ENCODE measurements at regions not wholly inside any gene's neighbourhood (a gene's known extent, or its start where the extent isn't known, plus 50 kb on each side); places are given as distances from the start of the nearest gene placed in this dataset.

DNA sequence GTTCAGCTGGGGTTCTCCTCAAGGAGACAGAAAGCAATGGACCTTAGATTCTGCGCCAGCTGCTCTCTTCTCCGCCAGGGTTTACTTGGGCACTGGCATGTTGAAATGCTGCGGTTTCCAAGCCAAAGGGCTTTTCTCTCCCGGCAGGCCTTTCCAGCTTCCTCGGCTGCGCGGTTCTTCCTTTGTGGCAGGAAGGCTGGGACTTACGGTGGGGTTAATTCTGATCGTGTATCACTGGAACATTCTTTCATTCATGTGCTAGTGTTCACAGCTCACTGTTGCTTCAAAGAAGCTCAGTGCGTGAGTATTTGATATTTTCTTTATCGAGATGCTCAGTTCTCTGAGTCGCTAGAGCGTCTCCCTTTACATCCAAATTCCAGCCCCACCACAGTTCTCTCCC lies 723.2 kb downstream of the UQCRFS1 start:
- TF ChIP-seq HDGF (IDR thresholded peaks at IDR 0.05; ENCODE audit: borderline replicate concordance) (no peak), NFRKB (IDR thresholded peaks at IDR 0.05) (no peak), FOXM1 (IDR thresholded peaks at IDR 0.05; ENCODE audit: borderline replicate concordance) (no peak), FOXK2 (IDR thresholded peaks at IDR 0.05) (no peak), FOXA1 (IDR thresholded peaks at IDR 0.05) (no peak), SUZ12 (IDR thresholded peaks at IDR 0.05) (no peak), LEF1 (IDR thresholded peaks at IDR 0.05; ENCODE audit: borderline replicate concordance) (no peak), SP1 (IDR thresholded peaks at IDR 0.05) (no peak), ARNT (IDR thresholded peaks at IDR 0.05) (no peak), L3MBTL2 (conservative IDR thresholded peaks at IDR 0.05) (no peak), BHLHE40 (IDR thresholded peaks at IDR 0.05; ENCODE audit: borderline replicate concordance) (no peak), ELF4 (IDR thresholded peaks at IDR 0.05) (no peak), TARDBP (IDR thresholded peaks at IDR 0.05) (no peak), ZNF384 (IDR thresholded peaks at IDR 0.05) (no peak), CTBP1 (IDR thresholded peaks at IDR 0.05; ENCODE audit: borderline replicate concordance) (no peak)
- TF ChIP-seq, protein P1, sequence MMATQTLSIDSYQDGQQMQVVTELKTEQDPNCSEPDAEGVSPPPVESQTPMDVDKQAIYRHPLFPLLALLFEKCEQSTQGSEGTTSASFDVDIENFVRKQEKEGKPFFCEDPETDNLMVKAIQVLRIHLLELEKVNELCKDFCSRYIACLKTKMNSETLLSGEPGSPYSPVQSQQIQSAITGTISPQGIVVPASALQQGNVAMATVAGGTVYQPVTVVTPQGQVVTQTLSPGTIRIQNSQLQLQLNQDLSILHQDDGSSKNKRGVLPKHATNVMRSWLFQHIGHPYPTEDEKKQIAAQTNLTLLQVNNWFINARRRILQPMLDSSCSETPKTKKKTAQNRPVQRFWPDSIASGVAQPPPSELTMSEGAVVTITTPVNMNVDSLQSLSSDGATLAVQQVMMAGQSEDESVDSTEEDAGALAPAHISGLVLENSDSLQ (IDR thresholded peaks at IDR 0.05) = no peak
- CTCF ChIA-PET = no interaction called here
- no peak for DNase-seq (ENCODE audit: extremely low spot score)
- POLR2A ChIA-PET = no interaction called here

DNA sequence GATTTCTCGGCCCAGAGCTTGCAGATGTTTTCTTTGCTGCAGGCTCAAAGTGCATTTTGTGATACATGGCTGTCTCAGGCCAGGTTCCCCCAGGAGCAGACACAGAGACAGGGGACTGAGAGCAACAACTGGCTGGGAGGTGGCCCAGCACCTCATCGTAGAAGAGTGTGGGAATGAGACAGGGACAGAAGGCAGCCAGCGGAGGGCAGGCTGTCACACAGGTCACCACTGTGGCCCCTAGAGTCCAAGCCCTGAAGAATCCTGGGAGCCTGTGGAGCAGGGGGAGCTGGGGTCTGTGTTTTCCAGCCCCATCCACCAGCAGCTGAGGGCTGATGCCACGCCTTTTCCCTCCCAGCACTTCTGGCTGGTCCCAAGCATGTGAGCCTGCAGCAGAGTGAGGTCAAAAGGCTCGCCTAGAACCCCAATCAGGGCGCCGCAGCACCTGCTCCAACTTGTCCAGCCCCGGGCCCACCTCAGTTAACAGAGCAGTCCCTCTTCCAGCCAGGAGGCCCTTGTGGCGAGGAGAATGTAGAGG lies 723.8 kb downstream of the UQCRFS1 start:
- ChIA-PET POLR2A (no interaction called here), CTCF (no interaction called here)
- DNase-seq (ENCODE audit: extremely low spot score) = no peak
- TF ChIP-seq ELF4 (IDR thresholded peaks at IDR 0.05) (no peak), TARDBP (IDR thresholded peaks at IDR 0.05) (no peak), ZNF384 (IDR thresholded peaks at IDR 0.05) (no peak), FOXK2 (IDR thresholded peaks at IDR 0.05) (no peak), FOXM1 (IDR thresholded peaks at IDR 0.05; ENCODE audit: borderline replicate concordance) (no peak), CTBP1 (IDR thresholded peaks at IDR 0.05; ENCODE audit: borderline replicate concordance) (no peak), SUZ12 (IDR thresholded peaks at IDR 0.05) (no peak), FOXA1 (IDR thresholded peaks at IDR 0.05) (no peak), HDGF (IDR thresholded peaks at IDR 0.05; ENCODE audit: borderline replicate concordance) (no peak), SP1 (IDR thresholded peaks at IDR 0.05) (no peak), ARNT (IDR thresholded peaks at IDR 0.05) (no peak)
- TF ChIP-seq, protein P1 (IDR thresholded peaks at IDR 0.05) = no peak

DNA sequence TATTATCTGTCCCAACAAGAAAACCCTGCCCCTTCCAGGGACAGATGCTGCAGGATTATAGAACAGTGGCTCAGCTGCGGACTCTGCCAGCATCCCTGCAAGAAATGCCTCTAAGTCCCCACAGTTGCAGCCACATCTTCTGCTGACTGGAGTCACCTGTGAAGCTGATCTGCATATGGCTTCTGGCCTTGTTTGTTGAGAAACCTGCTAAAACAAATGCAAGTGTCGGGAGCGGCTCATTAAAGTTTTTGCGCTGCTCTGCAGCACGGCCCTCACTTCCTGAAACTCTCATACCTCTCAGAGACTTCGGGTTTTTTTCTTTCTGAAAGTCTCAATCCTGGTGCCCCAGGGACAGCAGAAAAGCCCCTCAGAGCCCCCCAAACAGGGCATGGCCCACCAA lies 725.0 kb downstream of the UQCRFS1 start:
- ChIA-PET POLR2A (no interaction called here), CTCF (no interaction called here)
- no peak for DNase-seq (ENCODE audit: extremely low spot score)
- no peak for TF ChIP-seq FOXM1 (IDR thresholded peaks at IDR 0.05; ENCODE audit: borderline replicate concordance)
- TF ChIP-seq SP1 (IDR thresholded peaks at IDR 0.05) = no peak
- TF ChIP-seq L3MBTL2 (conservative IDR thresholded peaks at IDR 0.05) = no peak
- no peak for TF ChIP-seq LEF1 (IDR thresholded peaks at IDR 0.05; ENCODE audit: borderline replicate concordance)
- no peak for TF ChIP-seq ZNF384 (IDR thresholded peaks at IDR 0.05)
- TF ChIP-seq FOXA1 (IDR thresholded peaks at IDR 0.05) = no peak
- no peak for TF ChIP-seq FOXK2 (IDR thresholded peaks at IDR 0.05)
- TF ChIP-seq TARDBP (IDR thresholded peaks at IDR 0.05) = no peak

DNA sequence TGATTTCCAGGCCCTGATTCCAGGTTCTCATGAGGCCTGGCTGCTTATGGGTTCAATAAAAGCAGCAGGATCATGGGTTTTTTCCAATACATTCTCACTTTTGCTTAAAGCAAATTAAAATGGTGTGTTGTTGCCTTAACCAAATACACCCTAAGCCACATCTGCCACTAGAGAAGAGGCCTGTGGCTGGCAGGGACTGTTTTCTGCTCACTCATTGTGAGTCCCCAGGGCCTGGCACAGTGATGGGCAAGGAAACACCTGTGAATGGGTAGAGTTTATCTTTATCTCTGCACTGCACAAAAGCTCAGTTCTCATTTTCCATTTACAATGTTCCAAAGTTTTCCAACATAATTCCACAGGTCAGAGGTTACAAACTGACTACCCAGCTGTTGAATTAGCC lies 726.0 kb downstream of the UQCRFS1 start:
- ChIA-PET POLR2A (no interaction called here), CTCF (interaction anchor here (0.6 kb wide), 1 partner anchor 146 kb away, joined by 4 read pairs; no protein-coding TSS in a partner anchor)
- no peak for DNase-seq (ENCODE audit: extremely low spot score)
- TF ChIP-seq FOXA1 (IDR thresholded peaks at IDR 0.05) (no peak), LEF1 (IDR thresholded peaks at IDR 0.05; ENCODE audit: borderline replicate concordance) (no peak), NFRKB (IDR thresholded peaks at IDR 0.05) (no peak), ZNF384 (IDR thresholded peaks at IDR 0.05) (no peak)
- TF ChIP-seq, protein P1 (IDR thresholded peaks at IDR 0.05) = no peak

- ChIA-PET CTCF (interaction anchor here (0.6 kb wide), 1 partner anchor 147 kb away, joined by 4 read pairs; no protein-coding TSS in a partner anchor), POLR2A (no interaction called here)
- TF ChIP-seq SP1 (IDR thresholded peaks at IDR 0.05) (no peak), BHLHE40 (IDR thresholded peaks at IDR 0.05; ENCODE audit: borderline replicate concordance) (no peak), FOXM1 (IDR thresholded peaks at IDR 0.05; ENCODE audit: borderline replicate concordance) (no peak), ZNF384 (IDR thresholded peaks at IDR 0.05) (no peak), TARDBP (IDR thresholded peaks at IDR 0.05) (no peak), SUZ12 (IDR thresholded peaks at IDR 0.05) (no peak), FOXK2 (IDR thresholded peaks at IDR 0.05) (no peak), HDGF (IDR thresholded peaks at IDR 0.05; ENCODE audit: borderline replicate concordance) (no peak), ELF4 (IDR thresholded peaks at IDR 0.05) (no peak), CTBP1 (IDR thresholded peaks at IDR 0.05; ENCODE audit: borderline replicate concordance) (no peak), NFRKB (IDR thresholded peaks at IDR 0.05) (no peak), L3MBTL2 (conservative IDR thresholded peaks at IDR 0.05) (no peak), LEF1 (IDR thresholded peaks at IDR 0.05; ENCODE audit: borderline replicate concordance) (no peak), ARNT (IDR thresholded peaks at IDR 0.05) (no peak), FOXA1 (IDR thresholded peaks at IDR 0.05) (no peak)
- TF ChIP-seq, protein P1 (IDR thresholded peaks at IDR 0.05) = no peak
- no peak for DNase-seq (ENCODE audit: extremely low spot score)
These were observed 726.5 kb downstream of the UQCRFS1 start for GRCh38 chr19:28486473-28486872.

GRCh38 chr19:28485292-28485691 lies 727.7 kb downstream of the UQCRFS1 start:
- TF ChIP-seq, protein P1 (IDR thresholded peaks at IDR 0.05) = no peak
- TF ChIP-seq FOXA1 (IDR thresholded peaks at IDR 0.05) (no peak), HDGF (IDR thresholded peaks at IDR 0.05; ENCODE audit: borderline replicate concordance) (no peak), ARNT (IDR thresholded peaks at IDR 0.05) (no peak), L3MBTL2 (conservative IDR thresholded peaks at IDR 0.05) (no peak), LEF1 (IDR thresholded peaks at IDR 0.05; ENCODE audit: borderline replicate concordance) (no peak), BHLHE40 (IDR thresholded peaks at IDR 0.05; ENCODE audit: borderline replicate concordance) (no peak), ELF4 (IDR thresholded peaks at IDR 0.05) (no peak), FOXK2 (IDR thresholded peaks at IDR 0.05) (no peak), NFRKB (IDR thresholded peaks at IDR 0.05) (no peak), ZNF384 (IDR thresholded peaks at IDR 0.05) (no peak), SP1 (IDR thresholded peaks at IDR 0.05) (no peak), SUZ12 (IDR thresholded peaks at IDR 0.05) (no peak), CTBP1 (IDR thresholded peaks at IDR 0.05; ENCODE audit: borderline replicate concordance) (no peak), FOXM1 (IDR thresholded peaks at IDR 0.05; ENCODE audit: borderline replicate concordance) (no peak)
- no peak for DNase-seq (ENCODE audit: extremely low spot score)
- POLR2A ChIA-PET = no interaction called here
- CTCF ChIA-PET = no interaction called here
